Neural cell (in vitro differentiated cells): ENCODE measurements at regions not wholly inside any gene's neighbourhood (a gene's known extent, or its start where the extent isn't known, plus 50 kb on each side); places are given as distances from the start of the nearest gene placed in this dataset.
A peak's percentile ranks its signal among the peaks of the same experiment; 100 is the strongest.
"Not testable (repeated sequence)": the region's sequence is repeated elsewhere in the genome, so short reads cannot be mapped to it uniquely, and the experiment has no call there.

Source experiments
- H2AFZ ChIP-seq: fragments of 200-600, 300-800 bp; sonication (generic), shearing (Covaris generic); 2 replicates; pipeline ENCODE4 v1.6.0; 2014; ENCODE audit warnings: low read depth, mild to moderate bottlenecking, antibody characterized with exemption, low read length, moderate library complexity
- H3F3A ChIP-seq: fragments of 200-600 bp; shearing (Covaris generic); 2 replicates; pipeline ENCODE4 v1.6.1; 2016; ENCODE audit warnings: mild to moderate bottlenecking, moderate library complexity, mixed read lengths, antibody characterized with exemption, low read length; ENCODE audit not compliant: insufficient read depth, poor library complexity, severe bottlenecking
- H3K27ac ChIP-seq: fragments of 200-600, 300-800 bp; sonication (generic), shearing (Covaris generic); 2 replicates; pipeline ENCODE4 v1.5.1; 2014; ENCODE audit warnings: mild to moderate bottlenecking, low read length, moderate library complexity
- H3K27me3 ChIP-seq: fragments of 300-800, 200-600 bp; sonication (generic), shearing (Covaris generic); 2 replicates; pipeline ENCODE4 v1.6.0; 2014; ENCODE audit warnings: mild to moderate bottlenecking, low read depth, low read length, moderate library complexity; ENCODE audit not compliant: insufficient read depth
- H3K36me3 ChIP-seq: fragments of 300-800, 200-600 bp; sonication (generic), shearing (Covaris generic); 2 replicates; pipeline ENCODE4 v1.5.1; 2014; ENCODE audit warnings: mild to moderate bottlenecking, antibody characterized with exemption, low read length, moderate library complexity; ENCODE audit not compliant: insufficient read depth
- H3K4me2 ChIP-seq: fragments of 300-800, 200-600 bp; sonication (generic), shearing (Covaris generic); 2 replicates; pipeline ENCODE4 v1.6.0; 2014; ENCODE audit warnings: mild to moderate bottlenecking, low read length
- H3K4me3 ChIP-seq: fragments of 300-800, 200-600 bp; sonication (generic), shearing (Covaris generic); 2 replicates; pipeline ENCODE4 v1.5.1; 2014; ENCODE audit warnings: mild to moderate bottlenecking, low read length, moderate library complexity
- H3K79me2 ChIP-seq: fragments of 200-600 bp; shearing (Covaris generic); replicated peaks from 2 replicates; pipeline ENCODE4 v1.6.0; 2014; ENCODE audit warnings: mild to moderate bottlenecking, low read length, moderate library complexity; ENCODE audit not compliant: insufficient read depth
- H3K9ac ChIP-seq: fragments of 300-800, 200-600 bp; sonication (generic), shearing (Covaris generic); 2 replicates; pipeline ENCODE4 v1.6.1; 2016; ENCODE audit warnings: mild to moderate bottlenecking, low read length, mixed read lengths
- H3K9me2 ChIP-seq: fragments of 200-600 bp; shearing (Covaris generic); 2 replicates; pipeline ENCODE4 v1.6.1; 2016; ENCODE audit warnings: mild to moderate bottlenecking, low read length, mixed read lengths; ENCODE audit not compliant: insufficient read depth
- H3K9me3 ChIP-seq: fragments of 200-600, 300-800 bp; sonication (generic), shearing (Covaris generic); 2 replicates; pipeline ENCODE4 v1.6.1; 2016; ENCODE audit warnings: mild to moderate bottlenecking, mixed run types, low read length, moderate library complexity, mixed read lengths
- H4K20me1 ChIP-seq: fragments of 200-600 bp; shearing (Covaris generic); 2 replicates; pipeline ENCODE4 v1.6.1; 2016; ENCODE audit warnings: mild to moderate bottlenecking, mixed run types; ENCODE audit not compliant: insufficient read depth
- EP300 ChIP-seq: fragments of 450-650 bp; conservative IDR thresholded peaks from 2 replicates; pipeline ENCODE4 v1.6.1; 2014; ENCODE audit warnings: antibody characterized with exemption, mild to moderate bottlenecking, moderate library complexity; ENCODE audit not compliant: poor library complexity, severe bottlenecking
- EZH2 ChIP-seq: fragments of 200-600, 300-800 bp; shearing (Covaris generic), sonication (generic); IDR thresholded peaks from 2 replicates; pipeline ENCODE4 v1.6.1; 2014; ENCODE audit warnings: antibody characterized with exemption, low read length, borderline replicate concordance, mild to moderate bottlenecking; ENCODE audit not compliant: insufficient read depth, poor library complexity, severe bottlenecking
- MXI1 ChIP-seq: fragments of 450-650 bp; conservative IDR thresholded peaks from 2 replicates; pipeline ENCODE4 v1.6.1; 2014; ENCODE audit warnings: antibody characterized with exemption, mild to moderate bottlenecking; ENCODE audit not compliant: poor library complexity, severe bottlenecking
- POLR2AphosphoS5 ChIP-seq: IDR thresholded peaks from 2 replicates; pipeline ENCODE4 v1.6.1; 2012
- SMC3 ChIP-seq: fragments of 450-650 bp; conservative IDR thresholded peaks from 2 replicates; pipeline ENCODE4 v1.6.1; 2014; ENCODE audit warnings: antibody characterized with exemption, mild to moderate bottlenecking, moderate library complexity; ENCODE audit not compliant: poor library complexity
- TAF1 ChIP-seq: IDR thresholded peaks from 2 replicates; pipeline ENCODE4 v1.6.1; 2012; ENCODE audit warnings: low read depth
- TF ChIP-seq, protein P1 (sequence below): fragments of 450-650 bp; IDR thresholded peaks from 2 replicates; pipeline ENCODE4 v1.5.1; 2014; ENCODE audit warnings: antibody characterized with exemption, mild to moderate bottlenecking, moderate library complexity; ENCODE audit not compliant: poor library complexity, severe bottlenecking

DNA sequence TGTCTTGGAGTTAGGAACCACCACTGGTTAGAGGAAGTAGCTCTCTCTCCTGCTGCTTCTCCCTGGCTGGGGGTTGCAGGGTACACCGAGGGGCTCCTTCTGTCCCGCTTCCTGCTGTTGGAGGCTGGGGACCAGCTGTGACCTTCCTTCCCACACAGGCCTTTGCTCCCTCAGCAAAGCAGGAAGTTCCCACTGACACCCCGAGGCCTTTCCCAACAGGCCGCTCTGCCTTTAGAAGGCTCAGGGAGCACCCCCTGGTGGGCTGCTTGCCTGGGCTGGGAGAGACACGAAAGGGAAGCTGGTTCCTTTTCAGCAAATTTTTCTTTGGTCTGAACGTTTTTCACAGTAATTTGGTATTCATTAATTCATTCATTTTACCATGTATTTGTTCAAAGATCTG, 527.9 kb upstream of the B3GAT1 start:
- TF ChIP-seq, protein P1, sequence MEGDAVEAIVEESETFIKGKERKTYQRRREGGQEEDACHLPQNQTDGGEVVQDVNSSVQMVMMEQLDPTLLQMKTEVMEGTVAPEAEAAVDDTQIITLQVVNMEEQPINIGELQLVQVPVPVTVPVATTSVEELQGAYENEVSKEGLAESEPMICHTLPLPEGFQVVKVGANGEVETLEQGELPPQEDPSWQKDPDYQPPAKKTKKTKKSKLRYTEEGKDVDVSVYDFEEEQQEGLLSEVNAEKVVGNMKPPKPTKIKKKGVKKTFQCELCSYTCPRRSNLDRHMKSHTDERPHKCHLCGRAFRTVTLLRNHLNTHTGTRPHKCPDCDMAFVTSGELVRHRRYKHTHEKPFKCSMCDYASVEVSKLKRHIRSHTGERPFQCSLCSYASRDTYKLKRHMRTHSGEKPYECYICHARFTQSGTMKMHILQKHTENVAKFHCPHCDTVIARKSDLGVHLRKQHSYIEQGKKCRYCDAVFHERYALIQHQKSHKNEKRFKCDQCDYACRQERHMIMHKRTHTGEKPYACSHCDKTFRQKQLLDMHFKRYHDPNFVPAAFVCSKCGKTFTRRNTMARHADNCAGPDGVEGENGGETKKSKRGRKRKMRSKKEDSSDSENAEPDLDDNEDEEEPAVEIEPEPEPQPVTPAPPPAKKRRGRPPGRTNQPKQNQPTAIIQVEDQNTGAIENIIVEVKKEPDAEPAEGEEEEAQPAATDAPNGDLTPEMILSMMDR = no peak
- no peak for TF ChIP-seq TAF1
- peak; percentile 39 for TF ChIP-seq SMC3
- no peak for TF ChIP-seq MXI1
- Histone ChIP-seq H3K27ac (no peak overlapping the region), H2AFZ (no peak overlapping the region), H3K27me3 (no peaks in the 10 kb centered on the region), H3F3A (no peaks in the 10 kb centered on the region), H4K20me1 (no peaks in the 10 kb centered on the region), H3K79me2 (no peaks in the 10 kb centered on the region), H3K9ac (no peak overlapping the region), H3K4me3 (no peak overlapping the region), H3K4me2 (no peak overlapping the region), H3K36me3 (no peaks in the 10 kb centered on the region), H3K9me2 (no peaks in the 10 kb centered on the region), H3K9me3 (no peaks in the 10 kb centered on the region)

DNA sequence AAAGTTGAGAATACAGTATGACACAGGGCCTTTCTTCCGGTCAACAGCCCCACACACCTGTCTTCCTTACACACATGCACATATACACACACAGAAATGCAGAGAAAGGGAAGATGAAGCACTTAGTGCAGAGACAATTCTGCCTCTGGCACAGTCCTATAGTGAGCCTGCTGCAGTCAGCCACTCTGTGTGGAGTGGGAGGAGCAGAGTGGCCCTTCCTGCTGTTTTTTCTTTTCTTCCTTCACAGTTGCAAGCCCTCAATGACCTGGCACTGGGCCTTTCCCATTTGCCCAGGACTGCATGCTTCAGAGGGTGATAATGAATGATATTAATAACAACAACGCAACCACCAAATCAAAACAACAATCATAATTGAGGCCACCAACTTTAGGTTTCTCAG, 527.0 kb upstream of the B3GAT1 start:
- no peak overlapping the region for H3K4me3 ChIP-seq
- no peaks in the 10 kb centered on the region for H3K9me3 ChIP-seq
- TF ChIP-seq SMC3 (no peak), EZH2 (no peak), EP300 (no peak), TAF1 (no peak), POLR2AphosphoS5 (peak; percentile 31)
- TF ChIP-seq, protein P1 = no peak
- H2AFZ ChIP-seq = no peak overlapping the region
- no peaks in the 10 kb centered on the region for H3K36me3 ChIP-seq
- no peak overlapping the region for H3K9ac ChIP-seq
- no peak overlapping the region for H3K4me2 ChIP-seq
- H3K79me2 ChIP-seq = no peaks in the 10 kb centered on the region
- H3K9me2 ChIP-seq = no peaks in the 10 kb centered on the region
- H4K20me1 ChIP-seq = no peaks in the 10 kb centered on the region
- H3K27ac ChIP-seq = no peak overlapping the region
- no peaks in the 10 kb centered on the region for H3F3A ChIP-seq
- H3K27me3 ChIP-seq = no peaks in the 10 kb centered on the region

DNA sequence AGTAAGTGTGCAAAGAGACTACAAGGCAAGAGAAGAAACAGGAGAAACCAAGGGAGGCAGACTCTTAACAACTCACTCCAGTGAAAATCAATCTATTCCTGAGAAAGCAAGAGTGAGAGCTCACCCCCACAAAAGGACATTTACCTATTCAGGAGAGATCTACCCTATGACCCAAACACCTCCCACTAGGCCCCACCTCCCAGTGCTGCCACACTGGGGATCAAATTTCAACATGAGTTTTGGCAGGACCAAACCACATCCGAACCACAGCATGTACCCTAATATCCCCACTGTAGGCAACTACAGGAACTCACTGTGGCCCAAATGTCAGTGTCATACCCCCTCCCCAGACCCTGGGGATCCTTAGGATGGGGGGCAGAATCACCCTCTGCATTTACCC, 526.2 kb upstream of the B3GAT1 start:
- Histone ChIP-seq H3F3A (no peaks in the 10 kb centered on the region), H3K79me2 (no peaks in the 10 kb centered on the region), H3K4me3 (no peak overlapping the region), H3K27ac (no peak overlapping the region), H3K9me3 (no peaks in the 10 kb centered on the region), H4K20me1 (no peaks in the 10 kb centered on the region), H3K9ac (no peak overlapping the region), H3K9me2 (no peaks in the 10 kb centered on the region), H3K27me3 (no peaks in the 10 kb centered on the region), H3K4me2 (no peak overlapping the region), H2AFZ (no peak overlapping the region), H3K36me3 (no peaks in the 10 kb centered on the region)
- no peak for TF ChIP-seq TAF1
- TF ChIP-seq EZH2 = no peak
- TF ChIP-seq SMC3 = no peak
- TF ChIP-seq POLR2AphosphoS5 = no peak
- no peak for TF ChIP-seq EP300

DNA sequence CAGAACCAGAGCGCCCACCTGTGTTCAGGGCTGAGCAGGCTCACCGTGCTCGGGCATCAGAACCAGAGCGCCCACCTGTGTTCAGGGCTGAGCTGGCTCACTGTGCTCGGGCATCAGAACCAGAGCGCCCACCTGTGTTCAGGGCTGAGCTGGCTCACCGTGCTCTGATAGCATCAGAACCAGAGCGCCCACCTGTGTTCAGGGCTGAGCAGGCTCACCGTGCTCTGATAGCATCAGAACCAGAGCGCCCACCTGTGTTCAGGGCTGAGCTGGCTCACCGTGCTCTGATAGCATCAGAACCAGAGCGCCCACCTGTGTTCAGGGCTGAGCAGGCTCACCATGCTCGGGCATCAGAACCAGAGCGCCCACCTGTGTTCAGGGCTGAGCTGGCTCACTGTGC, 525.2 kb upstream of the B3GAT1 start:
- H3K36me3 ChIP-seq, H3K79me2 ChIP-seq, H3K9me3 ChIP-seq, H3F3A ChIP-seq, H2AFZ ChIP-seq, H4K20me1 ChIP-seq, H3K9me2 ChIP-seq, H3K9ac ChIP-seq, H3K4me3 ChIP-seq, H3K4me2 ChIP-seq, H3K27ac ChIP-seq, H3K27me3 ChIP-seq: not testable (repeated sequence)
